GM18951 (cell line): ENCODE measurements at regions not wholly inside any gene's neighbourhood (a gene's known extent, or its start where the extent isn't known, plus 50 kb on each side); places are given as distances from the start of the nearest gene placed in this dataset.

Source experiments
- POLR2A ChIP-seq: IDR thresholded peaks from 4 replicates; pipeline ENCODE4 v1.6.1; 2011; ENCODE audit warnings: mild to moderate bottlenecking; ENCODE audit not compliant: insufficient read length, insufficient read depth; ENCODE audit errors: extremely low read depth
- in situ Hi-C: fragments of 300-500 bp; cut with MboI; formaldehyde crosslinking; loops from one replicate; pipeline ENCODE4 v1.12.0; 2022; ENCODE audit warnings: low sequenced_read_pairs, mixed read lengths, inconsistent platforms; ENCODE audit not compliant: unreplicated experiment

- TF ChIP-seq POLR2A: no peak
- in situ Hi-C loops: no loop called here
Measured at GRCh38 chr15:36294359-36294758, 285.1 kb upstream of the CDIN1 start.

GRCh38 chr15:36301947-36302346 lies 277.5 kb upstream of the CDIN1 start:
- in situ Hi-C loops: no loop called here

GRCh38 chr15:36313021-36313420 lies 266.4 kb upstream of the CDIN1 start:
- in situ Hi-C loops: no loop called here
- no peak for TF ChIP-seq POLR2A

More at GRCh38 chr15:36301947-36302346, 277.5 kb upstream of the CDIN1 start:
- TF ChIP-seq POLR2A: no peak

GRCh38 chr15:36313736-36314280 lies 265.6 kb upstream of the CDIN1 start:
- no peak for TF ChIP-seq POLR2A
- in situ Hi-C loops: no loop called here

- in situ Hi-C loops: no loop called here
- TF ChIP-seq POLR2A: no peak
Measured at GRCh38 chr15:36315649-36316048, 263.8 kb upstream of the CDIN1 start.

GRCh38 chr15:36323615-36324014 lies 255.8 kb upstream of the CDIN1 start:
- TF ChIP-seq POLR2A: no peak
- in situ Hi-C loops: no loop called here

- TF ChIP-seq POLR2A: no peak
- in situ Hi-C loops: no loop called here
Measured at GRCh38 chr15:36325206-36325605, 254.2 kb upstream of the CDIN1 start.

GRCh38 chr15:36329592-36329991 lies 249.8 kb upstream of the CDIN1 start:
- TF ChIP-seq POLR2A: no peak
- in situ Hi-C loops: no loop called here

GRCh38 chr15:36330598-36330997 lies 248.8 kb upstream of the CDIN1 start:
- no peak for TF ChIP-seq POLR2A
- in situ Hi-C loops: no loop called here

GRCh38 chr15:36331531-36332275 lies 247.7 kb upstream of the CDIN1 start:
- in situ Hi-C loops: no loop called here

GRCh38 chr15:36332301-36332700 lies 247.1 kb upstream of the CDIN1 start:
- in situ Hi-C loops: no loop called here
- TF ChIP-seq POLR2A: no peak

More at GRCh38 chr15:36331531-36332275, 247.7 kb upstream of the CDIN1 start:
- no peak for TF ChIP-seq POLR2A

GRCh38 chr15:36332896-36333295 lies 246.5 kb upstream of the CDIN1 start:
- no peak for TF ChIP-seq POLR2A
- in situ Hi-C loops: no loop called here

- in situ Hi-C loops: no loop called here
- TF ChIP-seq POLR2A: no peak
Measured at GRCh38 chr15:36334059-36334458, 245.4 kb upstream of the CDIN1 start.

- in situ Hi-C loops: no loop called here
- no peak for TF ChIP-seq POLR2A
Measured at GRCh38 chr15:36335224-36335623, 244.2 kb upstream of the CDIN1 start.
